SK-N-SH treated with all-trans-retinoic acid at 6 μM for 48 hours (cell line): ENCODE measurements at regions not wholly inside any gene's neighbourhood (a gene's known extent, or its start where the extent isn't known, plus 50 kb on each side); places are given as distances from the start of the nearest gene placed in this dataset.

ENCODE experiments used
- ATAC-seq: fragments of 200-7000 bp; cut with Tn5 transposase; 3 replicates; pipeline ENCODE4 v1.9.1; 2020; ENCODE audit warnings: mild to moderate bottlenecking, moderate library complexity
- ARNTL ChIP-seq: fragments of 450-650 bp; formaldehyde crosslinking; IDR thresholded peaks from 2 replicates; pipeline ENCODE4 v1.5.0; 2020; ENCODE audit warnings: low read depth, mild to moderate bottlenecking, moderate library complexity, borderline replicate concordance
- BACH2 ChIP-seq: fragments of 250-450 bp; sonication (Bioruptor Pico); IDR thresholded peaks from 2 replicates; pipeline ENCODE4 v1.9.0; 2021; ENCODE audit warnings: mild to moderate bottlenecking, borderline replicate concordance
- CREB5 ChIP-seq: fragments of 250-450 bp; sonication (Bioruptor Pico); IDR thresholded peaks from 2 replicates; pipeline ENCODE4 v1.5.1; 2020; ENCODE audit warnings: low read depth, mild to moderate bottlenecking, moderate library complexity
- CSDC2 ChIP-seq: fragments of 250-450 bp; sonication (Bioruptor Pico); IDR thresholded peaks from 2 replicates; pipeline ENCODE4 v1.5.0; 2020; ENCODE audit warnings: mild to moderate bottlenecking, moderate library complexity
- CSRNP3 ChIP-seq: fragments of 250-450 bp; sonication (Bioruptor Pico); IDR thresholded peaks from 2 replicates; pipeline ENCODE4 v1.5.1; 2021; ENCODE audit warnings: mild to moderate bottlenecking, moderate library complexity
- ESRRG ChIP-seq: fragments of 250-450 bp; sonication (Bioruptor Pico); IDR thresholded peaks from 2 replicates; pipeline ENCODE4 v1.6.1; 2021; ENCODE audit warnings: mild to moderate bottlenecking
- ISL1 ChIP-seq: fragments of 250-450 bp; sonication (Bioruptor Pico); IDR thresholded peaks from 2 replicates; pipeline ENCODE4 v2.1.2; 2022; ENCODE audit warnings: mild to moderate bottlenecking, moderate library complexity
- OSR1 ChIP-seq: fragments of 250-450 bp; sonication (Bioruptor Pico); IDR thresholded peaks from 2 replicates; pipeline ENCODE4 v1.8.0; 2022; ENCODE audit warnings: moderate library complexity, mild to moderate bottlenecking, inconsistent platforms
- PATZ1 ChIP-seq: fragments of 250-450 bp; sonication (Bioruptor Pico); IDR thresholded peaks from 2 replicates; pipeline ENCODE4 v1.8.0; 2020; ENCODE audit warnings: mild to moderate bottlenecking, moderate library complexity, borderline replicate concordance
- POU6F1 ChIP-seq: fragments of 250-450 bp; sonication (Bioruptor Pico); IDR thresholded peaks from 2 replicates; pipeline ENCODE4 v1.8.0; 2021; ENCODE audit warnings: low read depth, mild to moderate bottlenecking, moderate library complexity, borderline replicate concordance
- PPARA ChIP-seq: fragments of 250-450 bp; sonication (Bioruptor Pico); IDR thresholded peaks from 2 replicates; pipeline ENCODE4 v1.5.0; 2020; ENCODE audit warnings: mild to moderate bottlenecking, borderline replicate concordance
- RARB ChIP-seq: fragments of 250-450 bp; sonication (Bioruptor Pico); IDR thresholded peaks from 2 replicates; pipeline ENCODE4 v1.8.0; 2021; ENCODE audit warnings: mild to moderate bottlenecking, moderate library complexity
- SNAI2 ChIP-seq: fragments of 250-450 bp; sonication (Bioruptor Pico); IDR thresholded peaks from 2 replicates; pipeline ENCODE4 v1.5.0; 2020; ENCODE audit warnings: mild to moderate bottlenecking, moderate library complexity
- TOX ChIP-seq: fragments of 250-450 bp; sonication (Bioruptor Pico); IDR thresholded peaks from 2 replicates; pipeline ENCODE4 v1.8.0; 2021; ENCODE audit warnings: mild to moderate bottlenecking, moderate library complexity, borderline replicate concordance
- ZC3H10 ChIP-seq: fragments of 250-450 bp; sonication (Bioruptor Pico); IDR thresholded peaks from 2 replicates; pipeline ENCODE4 v1.5.1; 2021; ENCODE audit warnings: mild to moderate bottlenecking, moderate library complexity
- ZFP3 ChIP-seq: fragments of 250-450 bp; sonication (Bioruptor Pico); IDR thresholded peaks from 2 replicates; pipeline ENCODE4 v1.5.0; 2020; ENCODE audit warnings: mild to moderate bottlenecking, moderate library complexity
- ZFP30 ChIP-seq: fragments of 450-650 bp; formaldehyde crosslinking; IDR thresholded peaks from 2 replicates; pipeline ENCODE4 v1.5.0; 2022; ENCODE audit warnings: mild to moderate bottlenecking, moderate library complexity
- ZNF565 ChIP-seq: fragments of 450-650 bp; formaldehyde crosslinking; conservative IDR thresholded peaks from 2 replicates; pipeline ENCODE4 v1.5.0; 2020; ENCODE audit warnings: low read depth, mild to moderate bottlenecking, moderate library complexity
- ZNF70 ChIP-seq: fragments of 450-650 bp; formaldehyde crosslinking; IDR thresholded peaks from 2 replicates; pipeline ENCODE4 v1.5.0; 2020; ENCODE audit warnings: mild to moderate bottlenecking, moderate library complexity
- ZNF8 ChIP-seq: fragments of 450-650 bp; formaldehyde crosslinking; IDR thresholded peaks from 2 replicates; pipeline ENCODE4 v1.5.0; 2020; ENCODE audit warnings: mild to moderate bottlenecking, moderate library complexity
- TF ChIP-seq, protein P1 (sequence below): fragments of 250-450 bp; sonication (Bioruptor Pico); IDR thresholded peaks from 2 replicates; pipeline ENCODE4 v1.5.0; 2020; ENCODE audit warnings: mild to moderate bottlenecking, moderate library complexity

GRCh38 chr9:108634204-108634603, 221.6 kb downstream of the ACTL7B start:
- ATAC-seq = no peak
- no peak for TF ChIP-seq ZFP30 (CRISPR knock-in tag)
- TF ChIP-seq PPARA (CRISPR knock-in tag) = no peak

- TF ChIP-seq ISL1 = no peak
- no peak for TF ChIP-seq SNAI2 (CRISPR knock-in tag)
- TF ChIP-seq BACH2 (CRISPR knock-in tag) = no peak
- ATAC-seq = no peak
These were observed 224.1 kb downstream of the ACTL7B start for GRCh38 chr9:108631496-108632285.

DNA sequence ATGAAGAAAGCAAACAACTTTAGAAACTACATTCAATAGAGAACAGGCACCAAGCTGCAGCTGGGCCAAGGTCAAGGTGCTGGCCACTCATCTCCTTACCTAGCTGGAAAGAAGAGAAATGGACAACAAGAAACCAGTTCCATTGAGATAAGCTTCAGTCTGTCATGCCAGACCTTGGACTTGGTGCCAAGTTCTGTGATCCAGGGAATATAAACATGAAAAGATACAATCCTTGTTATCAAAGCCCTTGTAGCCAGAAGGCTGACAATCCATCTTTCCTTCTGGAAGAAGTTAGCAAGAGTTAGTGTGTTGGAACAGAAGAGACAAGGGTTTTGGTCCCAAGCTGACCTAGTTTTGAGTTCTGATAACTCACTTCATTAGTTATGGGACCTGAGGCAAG, 227.5 kb downstream of the ACTL7B start:
- ATAC-seq = no peak

DNA sequence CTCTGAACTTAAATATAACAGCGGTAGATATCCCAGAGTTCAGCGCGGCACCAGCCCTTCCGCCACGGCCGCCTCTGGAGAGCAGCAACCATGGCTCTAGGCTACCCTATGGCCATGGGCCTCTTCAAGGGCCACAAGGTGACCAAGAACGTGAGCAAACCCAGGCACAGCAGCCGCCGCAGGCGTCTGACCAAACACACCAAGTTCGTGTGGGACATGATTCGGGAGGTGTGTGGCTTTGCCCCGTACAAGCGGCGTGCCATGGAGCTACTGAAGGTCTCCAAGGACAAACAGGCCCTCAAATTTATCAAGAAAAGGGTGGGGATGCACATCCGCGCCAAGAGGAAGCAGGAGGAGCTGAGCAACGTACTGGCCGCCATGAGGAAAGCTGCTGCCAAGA, 229.0 kb downstream of the ACTL7B start:
- no peak for ATAC-seq
- TF ChIP-seq ZFP30 (CRISPR knock-in tag) = no peak

More for the DNA sequence above, 227.5 kb downstream of the ACTL7B start:
- no peak for TF ChIP-seq TOX (CRISPR knock-in tag)
- TF ChIP-seq POU6F1 = no peak
- TF ChIP-seq, protein P1, sequence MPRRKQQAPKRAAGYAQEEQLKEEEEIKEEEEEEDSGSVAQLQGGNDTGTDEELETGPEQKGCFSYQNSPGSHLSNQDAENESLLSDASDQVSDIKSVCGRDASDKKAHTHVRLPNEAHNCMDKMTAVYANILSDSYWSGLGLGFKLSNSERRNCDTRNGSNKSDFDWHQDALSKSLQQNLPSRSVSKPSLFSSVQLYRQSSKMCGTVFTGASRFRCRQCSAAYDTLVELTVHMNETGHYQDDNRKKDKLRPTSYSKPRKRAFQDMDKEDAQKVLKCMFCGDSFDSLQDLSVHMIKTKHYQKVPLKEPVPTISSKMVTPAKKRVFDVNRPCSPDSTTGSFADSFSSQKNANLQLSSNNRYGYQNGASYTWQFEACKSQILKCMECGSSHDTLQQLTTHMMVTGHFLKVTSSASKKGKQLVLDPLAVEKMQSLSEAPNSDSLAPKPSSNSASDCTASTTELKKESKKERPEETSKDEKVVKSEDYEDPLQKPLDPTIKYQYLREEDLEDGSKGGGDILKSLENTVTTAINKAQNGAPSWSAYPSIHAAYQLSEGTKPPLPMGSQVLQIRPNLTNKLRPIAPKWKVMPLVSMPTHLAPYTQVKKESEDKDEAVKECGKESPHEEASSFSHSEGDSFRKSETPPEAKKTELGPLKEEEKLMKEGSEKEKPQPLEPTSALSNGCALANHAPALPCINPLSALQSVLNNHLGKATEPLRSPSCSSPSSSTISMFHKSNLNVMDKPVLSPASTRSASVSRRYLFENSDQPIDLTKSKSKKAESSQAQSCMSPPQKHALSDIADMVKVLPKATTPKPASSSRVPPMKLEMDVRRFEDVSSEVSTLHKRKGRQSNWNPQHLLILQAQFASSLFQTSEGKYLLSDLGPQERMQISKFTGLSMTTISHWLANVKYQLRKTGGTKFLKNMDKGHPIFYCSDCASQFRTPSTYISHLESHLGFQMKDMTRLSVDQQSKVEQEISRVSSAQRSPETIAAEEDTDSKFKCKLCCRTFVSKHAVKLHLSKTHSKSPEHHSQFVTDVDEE = no peak
- no peak for TF ChIP-seq RARB (CRISPR knock-in tag)
- TF ChIP-seq ARNTL (CRISPR knock-in tag) = no peak
- TF ChIP-seq ZC3H10 (CRISPR knock-in tag) = no peak
- no peak for TF ChIP-seq CREB5
- TF ChIP-seq OSR1 = no peak
- no peak for TF ChIP-seq ZNF8
- no peak for TF ChIP-seq ZFP3 (CRISPR knock-in tag)
- TF ChIP-seq ZNF70 (CRISPR knock-in tag) = no peak
- TF ChIP-seq PATZ1 (CRISPR knock-in tag) = no peak
- TF ChIP-seq CSDC2 (CRISPR knock-in tag) = no peak
- TF ChIP-seq, all 23 proteins: peak for 0

GRCh38 chr9:108621991-108622855, 233.6 kb downstream of the ACTL7B start:
- no peak for ATAC-seq
- no peak for TF ChIP-seq ZNF70 (CRISPR knock-in tag)
- TF ChIP-seq CSDC2 (CRISPR knock-in tag) = no peak
- no peak for TF ChIP-seq ZC3H10 (CRISPR knock-in tag)
- no peak for TF ChIP-seq CREB5
- TF ChIP-seq POU6F1 = no peak
- no peak for TF ChIP-seq RARB (CRISPR knock-in tag)
- TF ChIP-seq ESRRG (CRISPR knock-in tag) = no peak
- no peak for TF ChIP-seq CSRNP3 (CRISPR knock-in tag)
- no peak for TF ChIP-seq OSR1
- TF ChIP-seq ZNF565 (CRISPR knock-in tag) = no peak
- TF ChIP-seq, all 23 proteins: peak for 0
